Left kidney (tissue), 1 donor: ENCODE measurements at regions not wholly inside any gene's neighbourhood (a gene's known extent, or its start where the extent isn't known, plus 50 kb on each side); places are given as distances from the start of the nearest gene placed in this dataset.

Experiments
- DNase-seq: peaks from one replicate; pipeline ENCODE4 v3.0.0-alpha.2; 2013

DNA sequence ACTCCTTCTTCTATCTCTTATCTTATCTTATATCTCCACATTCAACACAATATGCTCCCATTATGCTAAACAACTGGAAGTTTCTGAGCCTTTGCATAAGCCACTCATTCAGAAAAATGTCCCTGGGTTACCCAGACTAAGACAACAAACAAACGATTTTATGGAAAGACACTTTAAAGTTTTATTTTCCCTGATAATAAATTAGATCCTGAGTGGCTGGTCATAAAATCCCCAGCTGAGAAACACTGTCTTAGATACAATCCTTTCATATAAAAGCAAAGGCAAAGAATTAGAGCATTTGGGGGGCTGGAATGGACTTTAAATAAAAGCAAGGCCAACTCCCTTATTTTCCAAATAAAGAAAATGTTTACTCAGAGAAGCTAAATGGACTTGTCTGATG lies 322.3 kb downstream of the GBE1 start:
- peak; percentile 36 for DNase-seq

DNA sequence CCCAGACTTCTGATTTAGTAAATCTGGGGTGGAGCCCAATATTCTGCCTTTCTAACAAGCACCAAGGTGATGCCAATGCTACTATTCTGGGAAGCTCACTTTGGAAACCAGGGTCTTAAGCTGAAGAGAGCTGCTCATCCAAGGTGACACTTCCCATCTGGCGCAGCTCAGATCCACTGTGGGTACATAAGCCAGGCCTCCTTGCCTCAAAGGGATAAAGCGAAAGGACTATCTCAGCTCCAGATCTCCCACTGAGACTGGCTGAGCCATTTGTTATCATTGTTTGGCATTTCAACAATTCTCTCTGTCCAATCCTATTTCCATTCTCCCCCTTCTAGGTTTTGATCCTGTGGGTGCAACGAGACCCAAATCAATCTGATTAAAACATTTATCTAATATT lies 323.8 kb downstream of the GBE1 start:
- no peak for DNase-seq

DNA sequence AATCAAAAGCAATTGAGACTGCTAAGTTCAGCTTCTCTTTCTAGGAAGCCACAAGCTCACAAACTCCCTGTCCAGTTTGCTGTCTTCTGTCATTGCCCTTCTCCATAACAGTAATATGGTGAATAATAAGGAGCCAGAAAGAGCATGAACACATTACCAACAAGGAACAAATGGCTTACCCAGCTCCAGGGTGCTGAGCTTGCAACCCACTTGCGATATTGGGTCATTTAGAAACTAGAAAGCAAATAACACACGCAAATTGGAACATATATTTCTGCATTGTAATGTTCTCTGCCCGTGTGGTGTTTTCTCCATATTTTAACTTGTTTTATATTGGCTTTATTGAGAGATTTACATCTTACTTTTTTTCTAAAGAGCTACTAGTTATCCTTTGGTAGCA lies 325.3 kb downstream of the GBE1 start:
- DNase-seq = no peak

DNA sequence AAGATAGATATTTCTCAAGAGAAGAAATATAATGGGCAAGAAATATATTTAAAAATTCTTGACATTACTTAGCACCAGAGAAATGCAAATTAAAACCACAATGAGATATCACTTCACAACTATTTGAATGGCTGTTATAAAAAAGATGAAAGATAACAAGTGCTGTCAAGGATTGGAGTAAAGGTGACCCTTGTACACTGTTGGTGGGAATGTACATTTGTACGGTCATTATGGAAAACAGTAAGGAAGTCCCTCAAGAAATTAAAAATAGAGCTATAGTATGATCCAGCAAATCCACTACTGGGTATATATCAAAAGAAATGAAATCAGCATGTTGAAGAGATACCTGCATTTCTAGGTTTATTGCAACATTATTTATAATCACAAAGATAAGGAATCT lies 326.4 kb downstream of the GBE1 start:
- no peak for DNase-seq

DNA sequence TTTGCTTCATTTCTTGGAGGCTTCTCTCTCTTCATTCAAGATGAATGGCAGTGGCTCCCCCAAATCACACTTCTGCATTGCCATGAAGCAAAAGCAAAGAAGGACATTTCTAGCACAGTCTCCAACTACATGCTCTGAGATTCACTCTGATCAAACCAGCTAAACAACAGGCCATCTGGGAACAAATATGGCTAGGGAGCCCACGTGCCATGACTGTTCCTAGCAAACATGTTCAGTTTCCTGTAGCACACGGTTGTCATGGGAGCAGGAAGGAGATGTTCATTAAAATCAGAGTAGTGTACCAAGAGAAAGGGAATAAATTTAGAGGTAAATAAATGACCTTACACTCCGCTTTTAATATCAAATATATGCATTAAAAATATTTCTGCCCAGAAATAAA lies 327.3 kb downstream of the GBE1 start:
- no peak for DNase-seq

DNA sequence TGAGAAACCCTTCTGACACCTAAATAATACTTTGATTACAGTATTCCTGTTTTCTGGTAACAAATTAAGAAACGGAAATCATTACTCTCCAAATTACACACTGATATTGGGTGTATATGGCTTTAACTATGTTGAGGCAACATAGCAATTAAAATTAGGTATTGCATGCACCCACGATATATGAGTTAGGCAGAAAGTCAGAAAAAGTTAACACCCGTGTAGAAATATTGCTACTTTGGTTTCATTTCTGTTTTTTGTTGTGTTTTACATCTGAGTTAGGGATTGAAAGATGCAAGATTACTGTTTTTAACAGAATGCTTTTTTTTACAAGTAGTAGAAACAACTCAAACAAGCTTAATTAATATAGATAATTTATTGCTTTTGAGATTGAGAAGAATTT lies 327.8 kb downstream of the GBE1 start:
- no peak for DNase-seq

DNA sequence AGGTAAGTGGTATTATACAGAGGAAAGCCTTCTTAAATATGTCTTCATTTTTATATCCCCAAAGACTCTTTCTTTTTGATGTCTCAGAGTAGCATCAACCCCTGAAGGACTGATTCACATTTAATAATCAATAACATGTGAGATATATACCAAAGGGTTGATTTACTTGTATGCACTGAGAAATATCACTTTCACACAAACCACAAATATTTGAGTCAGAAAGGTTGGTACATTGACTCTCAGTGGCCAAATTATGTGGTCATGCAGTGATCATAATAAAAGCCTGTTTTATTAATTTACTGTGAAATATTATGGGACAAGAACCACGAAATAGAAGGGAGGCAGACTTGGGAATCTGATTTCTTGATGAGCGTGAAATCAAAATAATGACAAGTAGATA lies 329.0 kb downstream of the GBE1 start:
- DNase-seq = no peak

DNA sequence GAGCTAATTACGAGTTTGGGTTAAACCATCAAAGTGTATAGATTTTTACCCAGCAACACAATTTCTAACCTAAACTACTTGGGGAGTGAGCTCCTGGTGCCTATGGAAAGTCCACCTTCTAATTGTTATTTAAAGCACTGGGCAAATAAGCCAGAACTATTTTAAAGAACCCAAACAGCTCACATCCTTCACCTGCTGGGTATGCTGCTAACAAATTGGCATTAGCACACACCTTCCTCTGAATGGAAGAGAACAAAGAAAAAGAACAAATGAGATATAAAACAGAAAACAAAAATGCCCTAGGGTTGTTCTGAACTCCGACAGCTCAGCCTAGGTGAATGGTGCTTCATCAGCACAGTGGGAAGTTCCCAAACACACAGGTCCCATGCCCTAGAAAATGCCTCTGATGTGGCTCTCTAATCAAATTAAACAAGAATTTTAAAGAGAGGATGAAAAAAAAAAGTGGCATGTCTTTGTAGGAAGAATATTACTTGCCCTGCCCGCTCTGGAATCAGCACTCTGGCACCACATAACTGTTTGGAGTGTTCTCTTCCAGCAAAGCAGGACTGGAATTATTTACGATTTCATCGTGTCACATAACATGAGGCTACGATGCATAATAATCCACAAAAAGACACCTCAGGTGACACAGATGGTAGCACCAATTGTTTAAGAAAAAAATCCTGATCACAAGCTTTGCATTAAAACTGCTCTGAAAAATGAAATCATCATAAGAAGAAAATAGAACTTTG lies 334.4 kb downstream of the GBE1 start:
- no peak for DNase-seq

DNA sequence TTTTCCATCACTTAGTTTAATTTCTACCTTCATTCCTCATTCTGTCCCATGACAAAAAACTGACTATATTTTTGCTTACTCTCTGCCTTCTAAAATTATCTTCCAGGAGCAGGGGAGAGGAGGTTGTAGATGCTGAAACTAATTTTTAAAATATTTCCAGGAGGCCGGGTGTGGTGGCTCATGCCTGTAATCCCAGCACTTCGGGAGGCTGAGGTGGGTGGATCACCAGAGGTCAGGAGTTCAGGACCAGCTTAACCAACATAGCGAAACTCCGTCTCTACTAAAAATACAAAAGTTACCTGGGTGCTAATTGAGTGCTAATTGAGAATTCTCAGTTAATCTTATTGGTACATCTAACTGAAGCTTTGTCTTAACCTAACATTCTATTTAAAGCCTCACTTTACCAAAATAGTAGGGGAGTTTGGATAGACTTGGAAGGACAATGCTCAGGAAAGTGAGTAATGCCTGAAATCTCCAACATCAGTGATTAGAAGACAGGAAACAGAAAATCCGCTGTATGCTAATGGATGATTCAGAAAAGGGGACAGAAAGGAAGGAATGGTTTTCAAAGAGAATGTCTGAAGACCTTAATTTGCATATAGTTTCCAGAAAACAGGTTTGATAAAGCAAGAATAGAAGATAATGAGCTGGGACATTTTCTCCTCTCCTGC lies 336.1 kb downstream of the GBE1 start:
- no peak for DNase-seq

DNA sequence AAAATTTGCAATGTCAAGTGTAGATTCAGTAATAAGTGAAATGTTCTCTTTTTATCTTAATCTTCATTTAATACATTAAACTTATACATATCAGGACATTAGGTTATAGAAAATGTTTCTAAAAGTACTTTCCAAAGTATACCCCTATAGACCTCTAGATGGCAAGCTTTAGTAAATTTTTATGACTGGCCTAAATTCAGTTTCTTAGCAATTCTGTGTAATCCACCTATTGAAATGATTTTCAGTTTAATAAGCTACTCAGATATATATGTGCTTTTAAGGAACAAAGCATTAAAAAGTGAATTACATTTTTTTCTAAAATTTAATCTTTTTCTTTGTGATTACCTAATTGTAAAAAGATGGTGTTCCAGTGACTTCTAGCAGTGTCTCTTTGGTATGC lies 342.2 kb downstream of the GBE1 start:
- DNase-seq = no peak

DNA sequence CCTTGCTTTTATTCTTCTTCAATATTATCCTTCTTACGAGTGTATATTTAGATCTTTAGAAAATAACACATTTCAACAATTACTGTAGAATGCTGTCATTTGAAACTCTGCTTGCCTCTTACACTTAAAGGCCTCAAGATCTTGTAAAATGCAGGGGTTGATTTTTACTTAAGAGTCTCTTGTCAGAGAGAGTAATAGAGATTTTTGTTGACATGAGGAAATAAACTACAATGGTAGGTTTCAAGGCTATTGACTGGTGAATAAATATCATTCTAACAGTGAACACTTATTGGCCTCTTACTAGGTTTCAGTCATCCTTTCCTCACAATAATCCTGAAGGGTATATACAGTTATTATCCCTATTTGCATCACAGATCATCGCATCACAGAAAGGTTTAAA lies 344.6 kb downstream of the GBE1 start:
- no peak for DNase-seq

DNA sequence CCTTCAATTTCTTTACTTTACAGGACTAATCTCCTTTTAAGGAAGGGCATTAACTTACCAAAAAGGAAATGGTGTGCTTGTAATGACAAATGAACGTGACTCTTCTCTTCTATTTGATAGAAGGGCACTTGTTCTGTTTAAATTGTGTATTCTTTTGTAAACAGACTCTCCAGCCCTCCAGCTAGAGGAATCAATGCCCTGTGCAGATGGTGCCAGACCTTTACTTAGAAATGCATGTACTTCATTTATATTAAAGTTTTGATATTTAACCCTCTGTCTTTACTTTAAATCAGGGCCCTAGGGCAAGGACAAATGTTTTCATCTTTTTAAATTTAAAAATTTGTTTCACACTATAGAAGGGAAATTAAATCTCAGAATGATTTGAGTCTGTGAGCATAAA lies 355.1 kb downstream of the GBE1 start:
- DNase-seq = no peak

DNA sequence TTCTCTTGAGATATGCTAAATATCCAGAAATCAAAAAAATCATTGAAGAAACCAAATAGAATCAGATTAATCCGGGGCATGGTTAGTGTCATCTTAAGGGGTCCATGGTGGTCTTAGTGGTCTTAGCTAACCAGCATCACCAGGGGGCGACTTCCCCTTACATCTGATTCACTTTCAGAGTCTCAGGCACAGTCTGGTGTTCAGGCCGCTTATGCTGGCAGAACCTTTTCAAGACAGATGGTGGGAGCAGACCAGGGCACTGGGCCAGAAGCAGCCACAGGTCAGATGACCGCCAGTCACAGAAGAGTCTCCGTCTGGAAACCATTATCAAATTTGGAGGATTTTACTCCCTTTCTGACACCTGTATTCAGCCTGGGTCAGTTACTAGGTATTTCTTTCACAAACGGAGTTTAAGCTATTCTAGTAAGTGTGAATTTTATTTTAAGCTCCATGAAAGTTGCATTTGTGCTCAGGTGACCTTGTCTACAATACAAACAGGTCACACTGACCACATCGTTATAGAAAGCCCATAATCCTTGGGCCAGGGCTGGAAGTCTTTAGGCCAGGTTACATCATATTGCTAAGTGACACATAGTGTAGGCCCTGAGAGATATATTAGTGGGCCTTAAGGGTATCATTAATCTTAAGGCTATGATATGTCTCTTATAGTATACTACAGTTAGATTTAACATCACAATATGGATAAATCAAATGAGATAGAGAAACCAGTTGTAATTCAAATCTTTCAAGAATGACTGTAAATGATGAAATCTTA lies 365.5 kb downstream of the GBE1 start:
- DNase-seq = no peak

DNA sequence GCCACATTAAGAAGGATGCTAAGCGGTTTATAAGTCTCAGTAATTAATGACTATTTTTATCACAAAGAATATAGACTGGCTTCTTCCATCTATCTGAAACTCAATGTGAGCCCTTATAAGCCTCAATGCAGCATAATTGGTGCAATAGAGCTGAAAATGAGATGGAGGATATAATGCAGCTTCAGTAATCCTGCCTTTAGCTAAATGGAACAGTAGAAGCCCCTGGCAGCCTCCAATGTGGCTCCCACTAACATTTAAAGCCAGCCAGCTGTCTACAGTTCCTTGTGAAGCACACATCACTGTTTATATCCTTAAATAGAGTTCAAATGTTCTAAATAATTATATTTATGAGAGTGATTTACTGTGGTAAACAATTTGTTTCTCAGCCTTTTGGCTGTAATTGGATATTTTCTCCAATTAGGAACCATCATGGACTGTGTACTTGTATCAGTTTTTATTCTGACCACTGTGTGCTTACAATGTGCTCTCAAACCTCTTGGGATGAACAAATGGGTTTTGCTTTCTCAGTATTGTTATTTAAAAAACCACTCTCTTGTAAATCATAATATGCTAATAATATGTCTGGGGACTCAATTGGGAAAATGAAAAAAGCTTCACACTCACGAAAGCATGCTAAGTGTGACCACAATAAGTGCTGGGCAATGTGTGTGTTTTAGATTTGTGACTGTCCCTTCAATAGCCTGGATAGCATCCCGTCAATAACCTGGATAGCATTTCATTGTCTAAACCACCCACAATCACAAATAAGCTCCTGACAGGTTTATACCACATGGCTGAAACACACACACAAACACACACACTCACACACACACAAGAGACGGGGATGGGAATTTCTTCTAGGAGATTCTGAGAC lies 366.6 kb downstream of the GBE1 start:
- DNase-seq = no peak

DNA sequence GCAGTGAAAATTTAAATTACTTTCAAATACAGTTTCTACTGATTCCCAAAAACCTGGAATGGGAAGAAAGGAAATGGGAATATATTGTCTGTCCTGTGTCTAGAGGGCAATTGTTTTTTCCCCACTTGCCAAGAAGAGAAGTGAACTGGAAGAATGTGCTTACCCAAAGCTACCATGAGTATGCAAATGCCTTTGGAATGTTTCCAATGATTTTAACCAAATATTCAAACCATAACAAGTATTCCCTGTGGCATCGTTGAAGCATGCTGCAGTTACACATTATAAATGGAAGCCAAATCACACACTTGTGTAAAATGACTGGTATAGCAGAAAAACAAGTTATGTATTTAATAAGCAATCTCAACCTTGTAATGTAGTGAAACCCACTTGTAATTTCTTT lies 368.2 kb downstream of the GBE1 start:
- DNase-seq = no peak

DNA sequence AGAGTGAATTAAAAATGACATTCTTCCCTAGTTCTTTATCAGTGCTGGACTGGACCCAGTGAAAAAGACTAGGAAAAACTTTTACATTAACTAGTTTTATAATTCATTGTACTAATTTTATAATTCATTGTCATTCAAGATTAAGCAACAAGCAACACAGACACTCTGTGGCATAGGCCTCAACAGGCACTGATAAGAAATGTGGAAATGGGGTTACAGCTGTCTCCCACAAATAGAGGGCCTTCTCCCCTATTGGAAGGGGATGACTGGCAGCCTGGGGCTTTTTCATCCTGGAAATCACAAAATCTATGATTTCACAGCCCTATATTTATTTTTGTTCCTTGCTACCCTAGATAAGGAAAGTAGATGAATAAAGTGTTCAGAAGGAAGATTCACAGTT lies 370.6 kb downstream of the GBE1 start:
- DNase-seq = no peak

DNA sequence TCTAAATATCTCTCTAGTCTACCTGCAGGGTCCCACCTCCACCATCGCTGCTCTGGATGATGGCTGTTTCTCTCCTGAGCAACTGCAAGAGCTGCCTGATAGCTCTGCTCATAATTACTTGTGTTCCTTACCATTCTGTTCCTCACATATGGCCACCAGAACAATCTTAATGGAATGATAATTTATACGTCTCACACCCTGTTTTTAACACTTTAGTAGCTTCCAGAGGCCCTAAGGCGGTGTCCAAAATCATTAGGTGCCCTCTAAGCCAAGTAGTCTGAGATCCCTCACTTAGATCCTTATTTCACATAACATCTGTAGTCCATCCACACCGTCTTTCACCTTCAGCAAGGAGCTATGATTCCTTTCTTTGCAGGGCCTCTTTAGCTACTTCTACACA lies 373.3 kb downstream of the GBE1 start:
- no peak for DNase-seq

DNA sequence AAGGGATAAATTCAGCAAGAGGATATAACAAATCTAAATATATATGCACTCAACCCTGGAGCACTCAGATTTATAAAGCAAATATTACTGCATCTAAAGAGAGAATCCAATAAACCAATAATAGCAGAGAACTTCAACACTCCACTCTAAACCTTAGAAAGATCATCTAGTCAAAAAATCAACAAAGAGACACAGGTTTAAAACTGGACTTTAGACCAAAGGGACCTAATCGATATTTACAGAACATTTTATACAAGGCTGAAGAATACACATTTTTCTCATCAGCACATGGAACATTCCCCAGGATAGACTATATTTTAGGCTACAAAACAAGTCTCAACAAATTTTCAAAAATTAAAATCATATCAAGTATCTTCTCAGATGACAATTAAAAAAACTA lies 379.0 kb downstream of the GBE1 start:
- DNase-seq = no peak

DNA sequence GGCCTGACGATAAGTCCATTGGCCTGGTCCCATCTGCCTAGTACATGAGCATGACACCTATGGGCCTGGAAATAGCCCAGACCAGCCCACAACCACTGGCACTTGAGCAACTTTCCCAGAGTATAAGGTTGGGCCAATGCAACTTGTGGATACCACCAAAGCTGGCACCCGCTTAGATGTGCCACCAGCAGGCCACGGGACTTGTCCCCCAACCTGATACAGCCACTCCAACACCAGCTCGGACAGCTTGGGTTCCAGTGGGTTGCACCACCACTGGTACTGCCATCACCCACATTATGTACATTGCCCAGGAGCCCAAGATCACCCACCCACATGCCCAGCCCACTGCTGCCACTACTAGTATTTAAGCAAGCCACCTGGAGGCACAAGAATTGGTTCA lies 381.2 kb downstream of the GBE1 start:
- DNase-seq = no peak

DNA sequence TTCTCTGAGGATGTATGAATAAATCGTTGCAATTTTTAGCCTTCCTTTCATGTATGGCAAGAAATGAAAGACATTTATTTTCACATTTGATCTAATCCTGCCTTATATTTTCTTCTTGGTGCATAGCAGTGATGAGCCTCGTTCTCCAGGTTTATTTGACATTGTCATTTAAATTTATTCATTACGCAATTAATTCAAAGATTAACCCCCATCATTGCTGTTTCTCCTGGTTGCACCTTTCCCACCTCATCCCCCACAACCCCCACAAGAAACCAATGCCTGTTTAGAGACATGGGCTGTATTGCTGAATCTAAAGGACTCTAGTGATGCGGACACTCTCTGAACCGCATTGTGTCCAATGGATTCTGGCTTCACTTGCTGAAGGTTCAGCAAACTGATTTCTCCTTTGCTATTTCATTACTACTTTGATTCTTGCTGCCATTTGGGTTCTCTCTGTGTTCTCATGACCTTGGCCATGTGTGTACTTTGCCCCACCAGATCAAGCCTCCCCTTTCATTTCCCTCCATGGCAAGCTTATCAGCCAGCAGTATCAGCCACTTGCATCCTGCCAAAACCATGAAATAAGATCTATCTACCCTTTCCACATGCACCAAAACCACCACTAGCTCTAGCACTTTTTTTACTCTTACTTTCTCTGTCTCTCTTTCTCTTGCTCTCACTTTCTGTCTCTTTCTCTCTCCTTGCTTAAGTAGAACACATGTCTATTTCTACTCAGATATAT lies 382.7 kb downstream of the GBE1 start:
- no peak for DNase-seq

DNA sequence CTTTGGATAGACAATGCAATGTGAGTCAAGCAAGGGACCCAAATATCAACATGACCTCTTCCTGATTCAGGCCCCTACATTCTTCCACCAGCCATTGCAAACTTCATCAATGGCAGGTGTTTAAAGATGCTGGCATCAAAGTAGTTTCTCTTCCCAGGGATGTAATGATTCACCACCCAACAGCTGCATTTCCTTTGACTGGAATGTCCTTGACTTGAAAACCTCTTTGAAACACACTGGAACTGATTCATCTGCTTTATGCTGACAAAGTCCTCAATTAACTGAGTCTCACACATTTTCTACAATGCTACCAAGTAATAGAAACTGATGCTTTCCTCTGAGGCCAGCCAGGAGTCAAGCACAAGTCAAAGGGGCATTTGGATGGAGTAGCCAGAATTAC lies 385.5 kb downstream of the GBE1 start:
- no peak for DNase-seq

DNA sequence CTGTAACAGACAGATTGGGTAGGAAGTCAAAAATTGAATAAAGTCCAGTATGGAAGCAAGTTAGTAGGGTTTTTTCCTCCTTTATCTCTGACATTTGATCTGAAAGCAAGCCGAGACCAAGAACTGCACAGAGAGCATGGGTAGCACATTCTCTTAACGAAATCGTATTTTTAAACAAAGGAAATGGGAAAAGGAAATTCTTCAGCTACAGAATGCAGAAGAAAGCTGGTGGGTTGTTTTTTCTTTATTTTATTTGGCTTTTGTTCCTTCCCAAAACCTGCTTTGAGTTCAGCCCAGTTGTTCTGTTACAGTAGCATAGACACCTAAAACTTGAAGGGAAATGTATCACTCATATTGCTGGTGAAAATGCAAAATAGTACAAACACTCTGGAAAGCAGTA lies 397.0 kb downstream of the GBE1 start:
- DNase-seq = no peak
